Fibroblast of lung (primary cell): ENCODE measurements at regions not wholly inside any gene's neighbourhood (a gene's known extent, or its start where the extent isn't known, plus 50 kb on each side); places are given as distances from the start of the nearest gene placed in this dataset.

ENCODE experiments used
- EZH2 ChIP-seq: IDR thresholded peaks from 2 replicates; pipeline ENCODE4 v1.5.1; 2012; ENCODE audit warnings: low read length, control low read depth, mild to moderate bottlenecking; ENCODE audit errors: missing control alignments
- TF ChIP-seq, protein P1 (sequence below), 2 donors: IDR thresholded peaks in 1 of 2; conservative IDR thresholded peaks in 1 of 2; 1 replicate in 1 of 2; 2 replicates in 1 of 2; pipeline ENCODE4 v1.5.1; 2011 to 2012; ENCODE audit warnings: low read length in 2 of 2, control low read depth in 1 of 2, inconsistent platforms in 1 of 2, low read depth in 1 of 2, mild to moderate bottlenecking in 1 of 2

- TF ChIP-seq, protein P1, sequence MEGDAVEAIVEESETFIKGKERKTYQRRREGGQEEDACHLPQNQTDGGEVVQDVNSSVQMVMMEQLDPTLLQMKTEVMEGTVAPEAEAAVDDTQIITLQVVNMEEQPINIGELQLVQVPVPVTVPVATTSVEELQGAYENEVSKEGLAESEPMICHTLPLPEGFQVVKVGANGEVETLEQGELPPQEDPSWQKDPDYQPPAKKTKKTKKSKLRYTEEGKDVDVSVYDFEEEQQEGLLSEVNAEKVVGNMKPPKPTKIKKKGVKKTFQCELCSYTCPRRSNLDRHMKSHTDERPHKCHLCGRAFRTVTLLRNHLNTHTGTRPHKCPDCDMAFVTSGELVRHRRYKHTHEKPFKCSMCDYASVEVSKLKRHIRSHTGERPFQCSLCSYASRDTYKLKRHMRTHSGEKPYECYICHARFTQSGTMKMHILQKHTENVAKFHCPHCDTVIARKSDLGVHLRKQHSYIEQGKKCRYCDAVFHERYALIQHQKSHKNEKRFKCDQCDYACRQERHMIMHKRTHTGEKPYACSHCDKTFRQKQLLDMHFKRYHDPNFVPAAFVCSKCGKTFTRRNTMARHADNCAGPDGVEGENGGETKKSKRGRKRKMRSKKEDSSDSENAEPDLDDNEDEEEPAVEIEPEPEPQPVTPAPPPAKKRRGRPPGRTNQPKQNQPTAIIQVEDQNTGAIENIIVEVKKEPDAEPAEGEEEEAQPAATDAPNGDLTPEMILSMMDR (conservative IDR thresholded peaks at IDR 0.05 in 1 of 2, IDR thresholded peaks at IDR 0.05 in 1 of 2; ENCODE audit: low read depth in 1 of 2, low read length in 2 of 2), result no peak
- no peak for TF ChIP-seq EZH2
These were observed 103.8 kb upstream of the LIPC start for GRCh38 chr15:58327958-58328357.
